BJ (cell line): ENCODE measurements at regions not wholly inside any gene's neighbourhood (a gene's known extent, or its start where the extent isn't known, plus 50 kb on each side); places are given as distances from the start of the nearest gene placed in this dataset.
"Not testable (repeated sequence)": the region's sequence is repeated elsewhere in the genome, so short reads cannot be mapped to it uniquely, and the experiment has no call there.

ENCODE experiments used
- CTCF ChIA-PET: fragments of 350-600 bp; formaldehyde crosslinking; extraction: SDS; loops from one replicate; lab custom pipeline; 2021; ENCODE audit warnings: antibody characterized with exemption, inconsistent platforms; lab: Yijun Ruan, JAX
- POLR2A ChIA-PET: fragments of 300-600 bp; sonication (Branson Sonifier 250); formaldehyde crosslinking; extraction: SDS; loops from one replicate; lab custom pipeline; 2021; ENCODE audit warnings: antibody characterized with exemption; lab: Charles Lee
- DNase-seq: peaks from one replicate; pipeline ENCODE4 v3.0.0-alpha.2; 2011; ENCODE audit warnings: low read depth
- H3K27me3 ChIP-seq: 2 replicates; pipeline ENCODE4 v1.6.0; 2011; ENCODE audit warnings: low read length; ENCODE audit not compliant: control insufficient read depth, insufficient read depth
- H3K36me3 ChIP-seq: 2 replicates; pipeline ENCODE4 v1.5.1; 2011; ENCODE audit warnings: low read length; ENCODE audit not compliant: control insufficient read depth, insufficient read depth
- H3K4me3 ChIP-seq: 2 replicates; pipeline ENCODE4 v1.5.1; 2011; ENCODE audit warnings: low read depth, mild to moderate bottlenecking, control low read depth, low read length
- CTCF ChIP-seq: IDR thresholded peaks from 2 replicates; pipeline ENCODE4 v1.5.1; 2011; ENCODE audit warnings: low read depth, mild to moderate bottlenecking, control low read depth, inconsistent platforms, low read length, moderate library complexity; ENCODE audit not compliant: insufficient read depth

GRCh38 chr12:34108405-34108803 is 86.1 kb downstream of the ALG10 start:
- no peaks in the 10 kb centered on the region for H3K36me3 ChIP-seq
- no peak for DNase-seq
- H3K4me3 ChIP-seq = no peak overlapping the region
- no peak for TF ChIP-seq CTCF
- ChIA-PET CTCF (interaction anchor here (1.4 kb wide), 1 partner anchor 14 kb away, joined by 6 read pairs; no protein-coding TSS in a partner anchor), POLR2A (no interaction called here)
- no peaks in the 10 kb centered on the region for H3K27me3 ChIP-seq

DNA sequence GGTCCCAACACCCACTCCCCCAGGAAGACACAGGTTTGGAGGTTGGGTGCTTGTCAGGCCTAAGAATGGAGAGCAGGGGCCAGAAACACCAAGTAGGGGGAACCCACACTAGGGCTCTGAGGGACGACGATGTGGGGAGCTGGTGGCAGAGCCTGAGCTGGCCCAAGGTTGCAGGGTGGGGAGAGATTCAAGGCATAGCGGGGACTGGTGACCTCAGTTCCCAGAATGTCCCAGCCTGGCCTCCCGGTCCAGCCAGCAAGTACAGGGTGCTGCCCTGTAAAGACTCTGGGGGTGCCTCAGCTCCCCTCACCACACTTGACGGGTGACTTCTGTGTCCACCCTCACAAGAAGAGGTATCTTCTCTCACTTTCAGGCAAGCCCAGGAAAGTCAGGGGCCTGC is 86.7 kb downstream of the ALG10 start:
- CTCF ChIA-PET = interaction anchor here (1.4 kb wide), 1 partner anchor 14 kb away, joined by 6 read pairs; no protein-coding TSS in a partner anchor
- Histone ChIP-seq H3K36me3 (no peaks in the 10 kb centered on the region), H3K4me3 (no peak overlapping the region), H3K27me3 (no peaks in the 10 kb centered on the region)
- no peak for DNase-seq
- POLR2A ChIA-PET = no interaction called here
- TF ChIP-seq CTCF = no peak

DNA sequence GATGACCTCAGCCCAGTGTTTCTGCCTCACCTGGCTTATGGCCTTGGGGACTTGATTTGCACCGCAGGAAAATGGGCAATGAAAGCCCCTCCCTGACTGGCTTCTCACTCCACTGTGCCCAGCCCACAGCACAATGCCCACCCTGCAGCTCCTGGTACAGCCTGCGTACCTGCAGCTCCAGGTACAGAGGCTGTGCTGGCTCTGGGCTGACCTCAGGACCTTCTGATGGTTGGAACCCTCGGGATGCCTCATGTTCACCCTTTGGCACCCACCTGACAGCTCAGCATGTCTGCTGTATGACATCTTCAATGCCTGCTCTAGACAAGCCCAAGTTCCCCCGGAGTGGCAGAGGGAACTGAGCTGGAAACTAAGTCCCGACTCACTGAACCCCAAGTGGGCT is 87.1 kb downstream of the ALG10 start:
- POLR2A ChIA-PET = no interaction called here
- CTCF ChIA-PET = interaction anchor here (1.4 kb wide), 1 partner anchor 13 kb away, joined by 6 read pairs; no protein-coding TSS in a partner anchor
- no peaks in the 10 kb centered on the region for H3K27me3 ChIP-seq
- H3K4me3 ChIP-seq = no peak overlapping the region
- no peaks in the 10 kb centered on the region for H3K36me3 ChIP-seq
- DNase-seq = no peak
- TF ChIP-seq CTCF = no peak

- CTCF ChIA-PET = interaction anchor here (0.6 kb wide), 1 partner anchor 233 kb away, joined by 3 read pairs; no protein-coding TSS in a partner anchor
- DNase-seq, H3K27me3 ChIP-seq, H3K36me3 ChIP-seq, H3K4me3 ChIP-seq, POLR2A ChIA-PET: not testable (repeated sequence)
Measured at GRCh38 chr12:34109909-34110531, 87.7 kb downstream of the ALG10 start.

GRCh38 chr12:34119366-34119765 is 97.1 kb downstream of the ALG10 start:
- Histone ChIP-seq H3K36me3 (no peaks in the 10 kb centered on the region), H3K4me3 (no peak overlapping the region), H3K27me3 (no peaks in the 10 kb centered on the region)
- TF ChIP-seq CTCF = no peak
- no peak for DNase-seq
- ChIA-PET CTCF (no interaction called here), POLR2A (no interaction called here)

- no peak for TF ChIP-seq CTCF
- Histone ChIP-seq H3K36me3 (no peaks in the 10 kb centered on the region), H3K4me3 (no peak overlapping the region), H3K27me3 (no peaks in the 10 kb centered on the region)
- no peak for DNase-seq
- CTCF ChIA-PET = interaction anchor here (0.6 kb wide), 2 partner anchors 68 to 108 kb away, joined by 3 to 5 read pairs; no protein-coding TSS in a partner anchor
- POLR2A ChIA-PET = no interaction called here
Measured at GRCh38 chr12:34121360-34121759, 99.1 kb downstream of the ALG10 start.
